HG02623 (cell line): ENCODE measurements at regions not wholly inside any gene's neighbourhood (a gene's known extent, or its start where the extent isn't known, plus 50 kb on each side); places are given as distances from the start of the nearest gene placed in this dataset.
A peak's percentile ranks its signal among the peaks of the same experiment; 100 is the strongest.

ENCODE experiments used
- ATAC-seq: cut with Tn5 transposase; IDR thresholded peaks from one replicate; pipeline ENCODE4 v1.9.1; 2021; ENCODE audit warnings: moderate library complexity; ENCODE audit not compliant: unreplicated experiment

DNA sequence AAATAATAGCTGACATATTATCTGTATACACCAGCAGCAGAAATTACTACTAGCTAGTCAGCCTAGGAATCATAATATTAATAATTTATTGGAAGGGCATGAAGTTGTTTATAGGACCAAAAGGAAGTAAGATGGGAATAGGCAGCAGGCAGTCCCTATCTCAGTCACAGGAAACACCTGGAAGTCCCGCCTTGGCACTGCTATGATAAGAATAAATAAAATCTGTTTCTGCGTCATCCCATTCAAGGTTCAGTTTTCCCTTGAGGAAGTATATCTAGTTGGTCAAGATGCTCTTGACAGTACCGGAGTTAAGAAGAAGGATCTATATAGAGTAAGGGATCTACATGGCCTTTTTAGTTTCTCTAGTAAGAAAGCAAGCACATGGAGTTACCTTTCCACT, 830.8 kb downstream of the DIAPH3 start:
- ATAC-seq, result no peak

DNA sequence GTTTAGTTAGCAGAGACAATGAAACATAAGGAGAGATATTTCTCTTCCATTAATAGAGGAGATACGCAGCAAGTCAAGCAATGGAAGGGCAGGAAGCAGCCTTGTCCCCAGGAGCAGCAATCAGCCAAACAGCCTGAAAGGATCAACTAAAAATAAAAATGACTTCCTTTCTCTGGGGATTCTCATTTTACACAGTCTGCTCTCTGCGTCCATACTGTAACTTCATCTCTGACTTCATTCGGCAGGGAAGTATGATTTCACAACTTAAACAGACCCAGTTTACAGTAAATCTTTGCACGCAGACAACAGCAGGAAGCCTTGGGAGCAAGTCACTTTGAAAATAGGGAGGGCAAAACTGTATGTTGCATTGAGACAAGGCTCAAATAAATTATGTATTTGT, 826.7 kb downstream of the DIAPH3 start:
- ATAC-seq, result no peak

DNA sequence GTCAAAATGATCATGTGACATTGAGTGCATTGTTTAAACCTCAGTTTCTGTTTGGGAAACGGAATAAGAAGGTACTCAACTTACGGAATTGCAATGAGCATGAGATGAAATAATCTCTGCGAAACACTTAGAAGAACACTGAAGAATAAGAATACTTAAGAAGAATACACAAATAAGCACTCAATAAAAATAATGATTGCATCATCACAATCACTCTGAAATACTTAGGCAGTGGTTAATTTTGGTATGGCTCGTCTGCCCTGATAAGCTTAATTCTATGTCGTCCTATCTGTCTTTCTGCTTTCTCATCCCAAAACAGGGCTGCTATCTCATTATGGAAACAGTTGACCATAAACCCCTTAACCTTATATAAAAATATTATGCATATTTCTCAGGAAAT, 823.6 kb downstream of the DIAPH3 start:
- no peak for ATAC-seq

DNA sequence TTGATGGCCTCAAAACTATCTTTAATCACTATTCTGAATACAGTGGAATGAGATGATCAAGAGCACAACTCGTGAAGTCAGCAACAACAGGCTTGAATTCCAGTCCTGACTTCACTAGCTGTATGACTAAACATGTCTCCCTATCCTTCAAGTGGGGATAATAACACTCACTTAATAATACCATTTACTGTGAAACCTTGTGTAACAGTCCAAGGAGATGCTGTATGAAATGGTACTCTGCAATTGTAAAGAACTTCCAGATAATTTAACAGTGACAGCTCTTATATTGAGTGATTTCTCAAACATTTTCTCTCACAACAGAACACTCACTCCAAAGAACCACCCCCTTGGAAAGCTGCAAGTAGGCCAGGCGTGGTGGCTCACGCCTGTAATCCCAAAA, 823.1 kb downstream of the DIAPH3 start:
- ATAC-seq, result no peak

DNA sequence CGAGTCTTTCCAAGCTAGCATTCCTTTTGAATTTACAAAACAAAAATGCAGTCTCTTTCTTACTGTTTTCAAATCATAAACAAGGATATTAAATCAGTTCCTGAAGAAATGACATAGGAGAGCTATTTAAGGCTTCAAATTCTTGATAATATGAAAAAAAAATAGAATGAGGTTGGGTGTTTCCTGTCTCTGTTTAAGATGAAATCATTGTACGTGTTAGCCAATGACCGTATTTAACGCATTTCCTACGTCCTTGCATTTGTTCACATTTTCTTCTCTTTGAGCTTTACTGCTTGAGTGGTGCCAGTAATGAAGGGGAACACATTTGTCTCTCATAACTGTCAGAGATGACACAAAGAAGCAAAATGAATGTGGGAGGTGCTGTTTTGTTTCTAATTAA, 821.3 kb downstream of the DIAPH3 start:
- ATAC-seq, result no peak

DNA sequence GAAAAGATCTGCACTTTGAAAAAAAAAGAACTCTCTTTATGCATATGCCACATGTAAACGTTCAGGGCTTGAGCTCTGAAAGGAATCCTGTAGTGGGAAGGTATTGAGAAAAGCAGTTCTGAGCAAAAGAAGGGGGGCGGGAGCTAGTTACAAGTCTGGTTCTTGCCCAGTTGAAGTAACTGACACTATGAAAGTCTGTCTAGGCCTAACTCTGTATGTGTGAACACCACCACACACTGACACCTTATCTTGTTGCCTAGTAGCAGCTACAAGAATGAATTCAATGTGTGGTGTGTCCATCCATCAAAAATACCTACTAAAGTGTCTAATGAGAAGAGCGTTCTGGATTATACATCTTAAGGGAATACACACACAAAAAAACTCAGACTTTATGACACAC, 820.6 kb downstream of the DIAPH3 start:
- ATAC-seq, result no peak

DNA sequence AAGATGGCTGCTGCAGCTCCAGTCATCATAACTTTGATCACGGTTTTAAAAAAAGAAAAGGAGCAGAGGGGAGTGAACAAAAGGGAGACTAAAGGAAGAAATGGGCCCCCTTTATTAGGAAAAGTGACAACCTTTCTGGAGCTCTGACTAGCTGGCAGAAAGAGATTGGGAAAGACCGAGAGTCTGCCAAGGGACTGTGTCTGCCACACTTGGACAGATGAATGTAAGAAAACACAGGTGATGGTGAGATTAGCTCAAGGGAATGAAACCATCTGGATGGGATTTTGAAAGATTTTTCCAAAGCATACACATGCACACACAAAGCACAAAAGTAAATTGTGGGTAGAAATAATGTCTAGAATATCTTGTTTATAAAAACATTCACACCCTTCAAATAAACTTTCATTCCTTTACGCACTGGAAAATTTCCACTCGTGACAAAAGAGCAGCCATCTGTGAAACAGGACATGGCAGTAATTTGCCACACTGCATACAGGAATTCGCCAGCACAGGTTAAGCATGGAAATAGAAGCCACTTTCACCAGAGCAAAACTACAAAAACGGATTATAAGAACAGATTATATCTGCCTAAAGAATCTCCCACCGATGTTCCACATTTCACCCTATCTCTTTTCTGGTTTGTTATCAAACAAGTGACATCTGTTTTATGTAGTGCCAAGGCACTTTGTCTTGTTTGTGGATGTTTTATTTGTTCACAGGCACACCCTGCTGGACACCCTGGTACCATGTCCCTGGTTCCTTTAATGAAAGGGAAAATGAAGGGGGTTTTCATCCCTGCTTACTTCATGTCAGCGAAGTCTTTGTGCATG, 819.5 kb downstream of the DIAPH3 start:
- no peak for ATAC-seq

DNA sequence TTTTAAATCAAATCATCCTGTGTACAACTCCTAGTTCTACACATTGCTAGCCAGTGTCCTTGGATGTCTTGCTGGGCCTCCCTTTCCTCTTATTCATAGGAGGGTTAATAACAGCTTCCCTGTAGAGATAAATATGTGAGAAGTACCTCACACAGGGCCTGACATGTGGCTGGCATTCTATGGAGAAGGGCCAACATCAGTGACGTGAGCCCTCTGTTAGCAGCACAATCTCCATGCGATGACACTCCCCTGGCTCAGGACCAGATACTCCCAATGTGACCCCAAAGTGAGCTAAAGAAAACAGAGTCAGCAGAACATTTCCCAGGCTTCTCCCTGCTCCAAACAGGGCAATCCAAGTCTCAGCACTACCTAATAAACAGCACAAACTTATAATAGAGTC, 818.4 kb downstream of the DIAPH3 start:
- ATAC-seq, result no peak

DNA sequence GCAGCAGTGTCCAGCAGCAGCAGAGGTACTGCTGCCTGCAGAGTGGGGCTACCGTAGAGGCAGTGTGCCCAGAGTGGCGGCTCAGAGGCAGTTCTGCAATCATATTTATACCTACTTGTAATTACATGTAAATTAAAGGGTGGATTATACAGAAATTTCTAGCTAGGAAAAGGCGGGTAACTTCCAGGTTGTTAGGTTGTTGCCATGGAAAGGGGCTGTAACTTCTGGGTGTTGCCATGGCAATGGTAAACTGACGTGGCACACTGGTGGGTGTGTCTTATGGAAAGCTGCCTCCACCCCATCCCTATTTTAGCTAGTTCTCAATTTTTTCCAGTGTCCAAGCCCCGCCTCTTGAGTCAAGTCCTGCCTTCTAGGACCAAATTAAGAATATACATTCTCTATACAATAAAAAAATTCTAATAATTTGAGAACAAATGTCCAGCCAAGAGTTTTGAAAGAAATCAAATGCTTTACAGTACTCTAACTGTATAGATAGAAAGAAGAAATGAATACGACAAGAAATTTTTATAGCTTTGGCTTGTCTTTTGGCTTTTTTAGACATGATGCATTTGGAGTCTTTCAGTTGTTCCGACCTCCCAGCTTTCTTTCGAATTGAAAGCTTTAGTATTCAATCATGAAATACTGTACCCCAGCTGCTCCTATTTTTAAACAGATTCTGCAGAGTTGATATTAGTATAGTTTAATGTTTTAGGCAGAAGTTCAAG, 816.6 kb downstream of the DIAPH3 start:
- no peak for ATAC-seq

DNA sequence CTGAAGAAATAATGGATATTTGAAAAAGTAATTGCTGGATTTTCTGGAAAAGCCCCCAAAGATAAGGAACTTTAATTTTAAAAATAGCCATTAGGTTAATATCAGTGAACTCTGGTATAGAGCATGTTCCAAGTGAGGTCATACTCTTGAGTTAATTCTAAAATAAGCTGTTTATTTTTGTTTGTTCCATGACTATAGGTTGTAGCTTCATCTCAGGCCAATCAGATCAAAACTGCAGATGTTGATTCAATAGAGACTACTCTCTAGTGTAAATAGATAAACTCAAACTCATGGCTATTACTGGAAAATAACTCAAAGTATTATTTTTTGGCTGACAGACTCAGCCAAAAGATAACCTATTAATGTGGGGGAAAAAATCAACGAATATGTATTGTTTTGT, 815.1 kb downstream of the DIAPH3 start:
- ATAC-seq, result no peak

DNA sequence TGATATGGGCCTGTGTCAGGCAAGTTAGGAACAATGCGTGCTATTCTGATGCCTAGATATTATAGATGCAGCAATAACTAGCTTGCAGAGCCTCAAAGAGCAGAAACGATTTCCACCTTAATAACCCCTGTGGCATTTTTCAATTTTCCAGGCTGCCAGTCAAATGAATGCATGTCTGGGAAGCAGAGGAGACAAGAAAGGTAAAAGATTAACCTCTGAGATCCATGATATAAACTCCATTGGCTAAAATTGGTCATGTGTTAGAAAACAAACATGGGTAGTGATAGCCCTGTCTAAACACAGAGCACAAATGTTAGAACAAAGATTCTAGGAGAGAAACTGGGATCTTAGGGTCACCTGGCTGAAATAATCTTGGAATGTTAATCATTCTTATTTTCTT, 811.1 kb downstream of the DIAPH3 start:
- ATAC-seq, result no peak

DNA sequence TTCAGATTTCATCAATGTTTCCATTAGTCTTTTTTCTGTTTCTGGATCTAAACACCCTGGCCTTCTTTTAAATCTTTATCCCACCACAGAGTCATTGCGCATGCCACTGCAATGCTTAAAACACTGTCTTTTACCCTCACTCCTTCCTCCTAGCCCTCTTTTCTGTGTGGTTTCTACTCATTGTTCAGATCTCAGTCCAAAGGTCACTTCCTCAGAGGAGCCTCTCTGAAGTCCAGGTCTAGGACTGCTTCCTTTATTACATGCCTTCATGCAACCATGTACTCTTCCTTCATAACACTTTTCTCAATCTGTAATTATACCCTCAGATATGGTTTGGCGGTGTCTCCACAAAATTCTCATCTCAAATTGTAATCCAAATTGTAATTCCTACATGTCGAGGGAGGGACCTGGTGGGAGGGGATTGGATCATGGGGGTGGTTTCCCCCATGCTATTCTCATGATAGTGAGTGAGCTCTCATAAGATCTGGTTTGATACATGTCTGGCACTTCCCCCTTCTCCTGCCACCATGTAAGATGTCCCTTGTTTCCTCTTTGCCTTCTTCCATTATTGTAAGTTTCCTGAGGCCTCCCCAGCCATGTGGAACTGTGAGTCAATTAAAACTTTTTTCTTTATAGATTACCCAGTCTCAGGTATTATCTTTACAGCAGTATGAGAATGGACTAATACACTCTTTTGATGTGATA, 808.9 kb downstream of the DIAPH3 start:
- no peak for ATAC-seq

DNA sequence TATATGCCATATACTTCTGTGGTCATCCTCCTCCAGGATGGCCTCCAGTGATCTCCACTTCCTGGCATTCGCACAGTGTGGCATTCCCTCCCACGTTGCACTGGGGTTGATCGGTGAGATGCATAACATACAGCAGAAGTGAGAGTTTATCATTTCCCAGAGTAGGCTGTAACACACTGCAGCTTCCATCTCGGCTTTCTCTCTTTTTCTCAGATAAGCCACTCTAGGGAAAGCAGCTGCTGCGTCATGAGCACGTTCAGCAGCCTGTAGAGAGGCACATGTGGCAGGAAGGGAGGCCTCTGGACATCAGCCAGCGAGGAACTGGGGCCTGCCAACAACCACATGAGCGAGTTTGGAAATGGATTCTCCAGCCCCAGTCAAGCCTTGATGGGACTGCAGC, 807.1 kb downstream of the DIAPH3 start:
- ATAC-seq, result no peak

DNA sequence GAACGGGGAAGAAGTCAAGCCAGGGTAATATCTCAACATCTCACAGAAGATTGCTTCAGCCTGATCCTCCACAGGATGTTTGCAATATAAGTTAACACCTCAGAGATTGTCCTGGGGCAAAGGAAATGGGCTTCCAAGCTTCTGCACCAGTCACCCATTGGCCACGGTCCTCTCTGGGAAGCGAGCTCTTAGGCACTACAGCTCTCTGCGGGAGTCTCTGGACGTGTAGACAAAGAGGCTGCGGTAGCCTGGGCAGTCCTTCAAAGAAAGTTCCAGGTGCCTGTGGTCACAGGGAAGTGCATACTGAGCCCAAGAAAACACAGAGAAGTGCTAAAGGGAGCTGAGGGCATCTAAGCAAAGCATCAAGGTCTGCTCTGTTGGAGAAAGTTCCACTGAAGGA, 805.7 kb downstream of the DIAPH3 start:
- ATAC-seq, result no peak

DNA sequence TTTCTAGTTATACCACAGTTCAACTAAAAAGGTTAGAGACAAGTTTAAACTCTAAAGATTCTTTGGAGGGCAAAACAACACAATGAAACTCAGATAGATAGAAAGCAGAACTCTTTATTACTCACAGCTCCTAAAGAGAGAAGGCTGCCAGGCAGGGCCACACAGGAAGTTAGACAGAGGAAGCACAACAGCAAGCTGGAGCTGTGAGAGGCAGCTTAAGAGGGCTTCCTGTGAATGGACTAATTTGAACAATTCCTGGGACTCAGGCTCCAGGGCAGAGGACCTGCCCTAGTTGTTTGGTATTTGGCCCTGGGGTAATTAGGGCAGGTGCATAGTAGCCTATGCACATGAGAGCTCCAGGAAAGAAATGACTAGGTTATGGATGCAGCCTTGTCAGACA, 803.6 kb downstream of the DIAPH3 start:
- peak; percentile 58 for ATAC-seq

DNA sequence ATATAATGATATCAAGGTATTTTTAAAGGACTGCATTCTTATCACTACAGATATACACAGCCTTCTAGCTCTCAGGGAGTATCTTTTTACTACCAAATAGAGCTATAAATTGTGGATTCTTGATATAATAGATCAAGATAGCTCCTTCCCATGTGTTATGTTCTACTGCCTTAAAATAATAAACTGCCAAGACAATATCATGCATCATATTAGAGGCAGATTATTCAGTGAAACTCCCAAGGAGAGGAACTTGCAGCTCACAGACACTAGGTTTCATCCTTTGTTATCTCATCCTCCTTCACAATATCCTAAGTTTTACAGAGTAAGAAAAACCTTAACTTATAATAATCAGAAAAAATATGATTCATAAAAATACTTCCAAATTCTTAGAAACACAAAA, 802.8 kb downstream of the DIAPH3 start:
- no peak for ATAC-seq

DNA sequence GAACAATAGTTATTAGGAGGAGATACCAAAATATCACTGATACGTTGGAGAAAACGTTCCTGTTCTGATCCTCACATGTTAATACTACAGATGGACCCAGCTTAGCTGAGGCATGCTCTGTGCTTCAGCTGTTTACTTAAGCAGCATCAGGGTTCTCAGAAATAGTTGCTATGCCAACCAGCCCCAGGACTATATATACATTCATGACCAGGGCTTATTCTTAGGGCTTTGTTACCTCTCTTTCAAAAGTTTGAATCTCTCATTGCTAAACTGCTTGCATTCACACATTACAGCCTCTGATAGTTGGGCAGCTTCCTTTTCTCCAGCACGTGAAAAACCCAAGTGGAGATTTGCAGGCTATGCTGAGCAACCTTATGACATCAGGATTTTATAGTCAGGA, 800.4 kb downstream of the DIAPH3 start:
- ATAC-seq, result no peak

DNA sequence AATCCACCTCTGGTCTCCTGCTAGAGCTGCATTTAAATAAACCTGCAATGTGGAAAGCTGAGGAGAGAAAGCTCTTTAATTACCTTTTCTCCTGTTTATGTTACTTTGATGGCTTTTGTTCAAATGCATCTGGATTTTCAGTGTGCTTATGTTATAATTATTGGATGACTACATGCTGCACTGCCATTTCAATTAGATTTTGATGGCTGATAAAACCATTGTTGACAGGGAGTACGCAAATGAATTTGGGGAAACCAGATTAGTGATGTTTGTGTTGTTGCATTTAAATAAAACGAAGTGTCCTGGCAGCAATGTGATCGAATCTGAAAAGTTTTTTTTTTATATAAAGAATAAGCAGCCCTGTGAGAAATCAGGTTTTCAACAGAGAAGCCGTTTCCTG, 799.8 kb downstream of the DIAPH3 start:
- no peak for ATAC-seq

DNA sequence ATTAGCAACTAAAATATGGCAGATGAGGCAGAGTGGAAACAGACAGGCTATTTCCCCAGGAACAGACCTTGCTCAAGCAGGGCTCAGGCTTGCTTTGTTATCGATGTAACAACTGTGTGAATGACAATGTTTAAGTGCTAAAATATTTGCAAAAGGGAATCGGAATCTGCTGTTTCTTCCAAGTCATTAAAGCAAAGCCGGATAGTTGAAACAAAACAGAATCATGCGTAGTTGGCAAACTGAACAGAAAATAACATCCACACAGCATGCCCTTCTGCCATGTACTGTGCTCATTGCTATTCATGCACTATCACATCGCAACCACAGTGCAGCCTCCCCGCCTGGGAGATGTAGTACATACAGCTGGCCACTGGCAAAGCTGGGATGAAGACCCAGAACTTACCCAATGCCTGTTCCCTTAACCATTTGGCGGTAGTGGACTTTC, 799.1 kb downstream of the DIAPH3 start:
- ATAC-seq, result no peak

DNA sequence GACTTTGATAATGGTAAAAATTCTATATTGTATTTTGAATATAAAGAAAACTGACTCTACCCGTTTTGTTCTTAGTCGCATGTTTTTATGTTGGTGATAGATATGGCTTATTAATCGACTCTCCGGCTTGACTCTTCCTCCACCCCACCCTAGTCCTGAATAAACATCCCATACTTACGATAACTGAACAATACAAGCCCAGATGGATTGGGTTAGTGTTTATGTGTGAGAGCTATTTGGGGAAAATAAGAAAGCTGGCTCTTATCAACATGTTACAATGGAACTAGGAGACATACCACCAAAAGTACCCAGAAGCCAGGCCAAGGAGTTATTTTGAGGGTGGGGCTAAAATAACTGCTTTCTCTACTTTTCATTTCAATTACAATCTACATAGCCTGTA, 796.3 kb downstream of the DIAPH3 start:
- ATAC-seq, result no peak

DNA sequence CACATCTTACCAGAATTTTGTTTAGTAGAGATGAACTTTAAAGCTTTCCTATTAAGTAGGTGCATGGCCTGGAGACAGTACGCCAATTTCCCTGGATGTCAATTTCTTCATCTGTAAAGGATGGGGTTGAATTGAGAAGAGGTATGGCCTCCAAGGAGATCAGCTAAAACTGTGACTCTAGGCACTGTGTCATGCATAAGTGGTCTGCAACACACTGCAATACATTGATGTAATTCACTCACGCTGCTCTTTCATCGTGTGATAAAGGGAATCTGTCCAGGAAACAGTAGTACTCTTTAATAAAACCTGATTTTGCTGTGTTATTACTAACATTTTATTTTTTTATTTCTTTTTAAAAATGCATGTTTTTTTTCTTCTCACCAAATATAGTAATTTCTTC, 795.8 kb downstream of the DIAPH3 start:
- no peak for ATAC-seq

DNA sequence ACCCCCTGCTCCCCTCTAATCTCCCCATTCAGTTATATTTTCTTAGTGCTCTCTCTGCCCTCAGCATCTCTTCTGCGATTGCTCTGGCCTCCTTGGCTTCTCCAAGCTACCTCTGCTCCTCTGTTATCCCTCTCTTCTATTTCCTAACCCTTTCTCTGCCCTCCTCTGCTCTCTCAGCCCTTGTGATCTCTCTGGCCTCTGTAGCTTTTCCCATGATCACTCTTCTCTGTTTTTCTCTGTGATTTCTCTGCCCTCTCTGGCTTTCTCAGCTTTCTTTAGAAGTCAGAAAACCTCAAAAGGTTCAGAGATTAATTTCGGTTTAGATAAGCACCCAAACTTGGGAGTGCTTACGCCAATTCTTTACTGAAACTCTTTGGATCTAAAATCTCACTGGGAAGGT, 795.0 kb downstream of the DIAPH3 start:
- ATAC-seq, result no peak
